GM12801 (cell line): ENCODE measurements at regions not wholly inside any gene's neighbourhood (a gene's known extent, or its start where the extent isn't known, plus 50 kb on each side); places are given as distances from the start of the nearest gene placed in this dataset.

Experiments used
- CTCF ChIP-seq: IDR thresholded peaks from one replicate; pipeline ENCODE4 v1.5.1; 2011; ENCODE audit warnings: control low read depth; ENCODE audit not compliant: insufficient read length; ENCODE audit errors: extremely low read depth

GRCh38 chr4:181194096-181194495, 1049.1 kb upstream of the TENM3 start:
- no peak for TF ChIP-seq CTCF

- no peak for TF ChIP-seq CTCF
Measured at GRCh38 chr4:181200076-181200475, 1043.1 kb upstream of the TENM3 start.

GRCh38 chr4:181202240-181202639, 1041.0 kb upstream of the TENM3 start:
- no peak for TF ChIP-seq CTCF

GRCh38 chr4:181204109-181204508, 1039.1 kb upstream of the TENM3 start:
- no peak for TF ChIP-seq CTCF

- TF ChIP-seq CTCF: no peak
Measured at GRCh38 chr4:181213551-181213950, 1029.7 kb upstream of the TENM3 start.

GRCh38 chr4:181216501-181216900, 1026.7 kb upstream of the TENM3 start:
- no peak for TF ChIP-seq CTCF

- no peak for TF ChIP-seq CTCF
Measured at GRCh38 chr4:181219783-181220416, 1023.3 kb upstream of the TENM3 start.

- TF ChIP-seq CTCF: no peak
Measured at GRCh38 chr4:181224852-181225251, 1018.4 kb upstream of the TENM3 start.
